Right lobe of liver (tissue), 4 donors: ENCODE measurements at regions not wholly inside any gene's neighbourhood (a gene's known extent, or its start where the extent isn't known, plus 50 kb on each side); places are given as distances from the start of the nearest gene placed in this dataset.

ENCODE experiments used
- CTCF ChIP-seq, 4 donors: fragments of 200-600 bp in 3 of 4; fragments of 450-650 bp in 1 of 4; IDR thresholded peaks; one replicate each; pipeline versions ENCODE4 v1.5.1 to v1.8.0; 2016 to 2022; ENCODE audit warnings: antibody characterized with exemption in 4 of 4, mild to moderate bottlenecking in 2 of 4
- POLR2A ChIP-seq: fragments of 450-650 bp; IDR thresholded peaks from one replicate; pipeline ENCODE4 v1.6.1; 2017; ENCODE audit warnings: antibody characterized with exemption, mild to moderate bottlenecking
- donor health status: DM: no; HTN: no; CAD: no.
- donor health status: DM: no; HTN: no; CAD: no.
- donor health status: DM: no; HTN: yes; CAD: no.

- TF ChIP-seq POLR2A (no peak), CTCF (IDR thresholded peaks at IDR 0.05) (no peak)
These were observed 50.0 kb upstream of the EMX2 start for GRCh38 chr10:117492504-117492903.
